ENCODE measurements at regions not wholly inside any gene's neighbourhood (a gene's known extent, or its start where the extent isn't known, plus 50 kb on each side); places are given as distances from the start of the nearest gene placed in this dataset.

DNA sequence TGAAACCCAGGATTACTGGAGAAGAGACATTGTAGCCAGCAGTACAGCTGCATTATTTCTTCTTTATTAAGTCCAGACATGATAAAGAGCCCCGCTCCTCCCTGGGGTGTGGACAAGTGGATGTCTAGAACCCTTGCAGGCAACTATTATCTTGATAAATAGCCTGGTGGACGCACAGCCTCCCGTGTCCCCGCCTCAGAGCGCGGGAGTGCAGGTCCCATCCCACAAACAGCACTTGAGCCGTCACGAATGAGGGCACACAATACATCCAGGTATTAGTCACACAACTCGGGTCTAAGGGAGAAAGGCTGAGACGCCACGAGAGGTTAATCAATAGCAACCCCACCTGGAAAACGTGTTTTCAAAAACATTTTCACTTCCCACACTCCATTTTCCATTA lies 213.2 kb upstream of the SOX1 start:
- H3K27ac ChIP-seq (ENCODE audit: low read length): no peak overlapping the region
- in situ Hi-C loops (cut with HindIII; ENCODE audit: low pct_unique_long_range_greater_than_20kb, low sequenced_read_pairs) (no loop called here), intact Hi-C loops (cut with micrococcal nuclease; ENCODE audit: unreplicated experiment) (no loop called here)
- ChIA-PET POLR2A (no interaction called here), CTCF (no interaction called here)
- no peaks in the 10 kb centered on the region for H3K9me3 ChIP-seq (ENCODE audit: control insufficient read depth, insufficient read depth, low read depth, low read length)
- no TSS peak for BruUV-seq (replicated peaks)
- no peak for ATAC-seq
- no peaks in the 10 kb centered on the region for H3K27me3 ChIP-seq (ENCODE audit: control insufficient read depth, insufficient read depth, low read length)
- DNase-seq (ENCODE audit: low read depth, low spot score): no peak
- no peak overlapping the region for H3K4me3 ChIP-seq (ENCODE audit: low read depth in 2 of 2, low read length in 2 of 2)
- no peaks in the 10 kb centered on the region for H3K4me1 ChIP-seq (ENCODE audit: control insufficient read depth, insufficient read depth, low read length)
- TF ChIP-seq POLR2AphosphoS5 (IDR thresholded peaks at IDR 0.05; ENCODE audit: low read depth, low read length) (no peak), TCF7L2 (IDR thresholded peaks at IDR 0.05; ENCODE audit: low read depth, low read length) (no peak), SIN3A (IDR thresholded peaks at IDR 0.05; ENCODE audit: borderline replicate concordance, insufficient read depth, low read depth, low read length) (no peak)
- TF ChIP-seq, protein P1, sequence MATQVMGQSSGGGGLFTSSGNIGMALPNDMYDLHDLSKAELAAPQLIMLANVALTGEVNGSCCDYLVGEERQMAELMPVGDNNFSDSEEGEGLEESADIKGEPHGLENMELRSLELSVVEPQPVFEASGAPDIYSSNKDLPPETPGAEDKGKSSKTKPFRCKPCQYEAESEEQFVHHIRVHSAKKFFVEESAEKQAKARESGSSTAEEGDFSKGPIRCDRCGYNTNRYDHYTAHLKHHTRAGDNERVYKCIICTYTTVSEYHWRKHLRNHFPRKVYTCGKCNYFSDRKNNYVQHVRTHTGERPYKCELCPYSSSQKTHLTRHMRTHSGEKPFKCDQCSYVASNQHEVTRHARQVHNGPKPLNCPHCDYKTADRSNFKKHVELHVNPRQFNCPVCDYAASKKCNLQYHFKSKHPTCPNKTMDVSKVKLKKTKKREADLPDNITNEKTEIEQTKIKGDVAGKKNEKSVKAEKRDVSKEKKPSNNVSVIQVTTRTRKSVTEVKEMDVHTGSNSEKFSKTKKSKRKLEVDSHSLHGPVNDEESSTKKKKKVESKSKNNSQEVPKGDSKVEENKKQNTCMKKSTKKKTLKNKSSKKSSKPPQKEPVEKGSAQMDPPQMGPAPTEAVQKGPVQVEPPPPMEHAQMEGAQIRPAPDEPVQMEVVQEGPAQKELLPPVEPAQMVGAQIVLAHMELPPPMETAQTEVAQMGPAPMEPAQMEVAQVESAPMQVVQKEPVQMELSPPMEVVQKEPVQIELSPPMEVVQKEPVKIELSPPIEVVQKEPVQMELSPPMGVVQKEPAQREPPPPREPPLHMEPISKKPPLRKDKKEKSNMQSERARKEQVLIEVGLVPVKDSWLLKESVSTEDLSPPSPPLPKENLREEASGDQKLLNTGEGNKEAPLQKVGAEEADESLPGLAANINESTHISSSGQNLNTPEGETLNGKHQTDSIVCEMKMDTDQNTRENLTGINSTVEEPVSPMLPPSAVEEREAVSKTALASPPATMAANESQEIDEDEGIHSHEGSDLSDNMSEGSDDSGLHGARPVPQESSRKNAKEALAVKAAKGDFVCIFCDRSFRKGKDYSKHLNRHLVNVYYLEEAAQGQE (IDR thresholded peaks at IDR 0.05; ENCODE audit: insufficient read depth in 1 of 2, low read depth in 2 of 2, low read length in 1 of 2): no peak
- TF ChIP-seq, protein P2, sequence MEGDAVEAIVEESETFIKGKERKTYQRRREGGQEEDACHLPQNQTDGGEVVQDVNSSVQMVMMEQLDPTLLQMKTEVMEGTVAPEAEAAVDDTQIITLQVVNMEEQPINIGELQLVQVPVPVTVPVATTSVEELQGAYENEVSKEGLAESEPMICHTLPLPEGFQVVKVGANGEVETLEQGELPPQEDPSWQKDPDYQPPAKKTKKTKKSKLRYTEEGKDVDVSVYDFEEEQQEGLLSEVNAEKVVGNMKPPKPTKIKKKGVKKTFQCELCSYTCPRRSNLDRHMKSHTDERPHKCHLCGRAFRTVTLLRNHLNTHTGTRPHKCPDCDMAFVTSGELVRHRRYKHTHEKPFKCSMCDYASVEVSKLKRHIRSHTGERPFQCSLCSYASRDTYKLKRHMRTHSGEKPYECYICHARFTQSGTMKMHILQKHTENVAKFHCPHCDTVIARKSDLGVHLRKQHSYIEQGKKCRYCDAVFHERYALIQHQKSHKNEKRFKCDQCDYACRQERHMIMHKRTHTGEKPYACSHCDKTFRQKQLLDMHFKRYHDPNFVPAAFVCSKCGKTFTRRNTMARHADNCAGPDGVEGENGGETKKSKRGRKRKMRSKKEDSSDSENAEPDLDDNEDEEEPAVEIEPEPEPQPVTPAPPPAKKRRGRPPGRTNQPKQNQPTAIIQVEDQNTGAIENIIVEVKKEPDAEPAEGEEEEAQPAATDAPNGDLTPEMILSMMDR (IDR thresholded peaks at IDR 0.05): no peak
- no peaks in the 10 kb centered on the region for H3K36me3 ChIP-seq (ENCODE audit: control insufficient read depth, insufficient read depth, low read length)

DNA sequence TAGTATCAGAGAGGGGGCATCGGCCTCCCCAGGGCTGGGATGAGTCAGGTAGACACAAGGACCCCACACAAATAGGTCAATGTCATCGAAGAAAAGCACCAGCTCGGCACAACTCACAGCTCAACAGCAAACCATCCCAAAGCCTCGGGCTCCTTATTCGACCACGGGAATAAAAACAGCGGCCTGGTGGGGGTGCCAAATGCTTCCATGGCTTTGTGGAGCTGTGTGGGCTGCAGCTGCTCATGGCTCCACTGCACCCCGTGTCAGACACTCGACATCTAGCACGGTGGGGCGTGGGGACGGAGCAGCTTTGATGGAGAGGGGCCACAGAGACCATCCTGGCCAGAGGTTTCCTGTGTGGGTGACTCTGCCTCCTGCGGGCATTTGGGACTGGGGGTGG lies 212.5 kb upstream of the SOX1 start:
- POLR2A ChIA-PET: no interaction called here
- no TSS peak for BruUV-seq (replicated peaks)
- no peaks in the 10 kb centered on the region for H3K4me1 ChIP-seq (ENCODE audit: control insufficient read depth, insufficient read depth, low read length)
- DNase-seq (ENCODE audit: low read depth, low spot score) (no peak), ATAC-seq (no peak)
- no peak overlapping the region for H3K27ac ChIP-seq (ENCODE audit: low read length)
- TF ChIP-seq, protein P1 (IDR thresholded peaks at IDR 0.05; ENCODE audit: insufficient read depth in 1 of 2, low read depth in 2 of 2, low read length in 1 of 2): no peak
- TF ChIP-seq TCF7L2 (IDR thresholded peaks at IDR 0.05; ENCODE audit: low read depth, low read length) (no peak), POLR2AphosphoS5 (IDR thresholded peaks at IDR 0.05; ENCODE audit: low read depth, low read length) (no peak), SIN3A (IDR thresholded peaks at IDR 0.05; ENCODE audit: borderline replicate concordance, insufficient read depth, low read depth, low read length) (no peak)
- TF ChIP-seq, protein P2 (IDR thresholded peaks at IDR 0.05): no peak
- no peaks in the 10 kb centered on the region for H3K27me3 ChIP-seq (ENCODE audit: control insufficient read depth, insufficient read depth, low read length)
- no peaks in the 10 kb centered on the region for H3K9me3 ChIP-seq (ENCODE audit: control insufficient read depth, insufficient read depth, low read depth, low read length)
- CTCF ChIA-PET: no interaction called here
- in situ Hi-C loops (cut with HindIII; ENCODE audit: low pct_unique_long_range_greater_than_20kb, low sequenced_read_pairs): no loop called here
- intact Hi-C loops (cut with micrococcal nuclease; ENCODE audit: unreplicated experiment): no loop called here
- no peak overlapping the region for H3K4me3 ChIP-seq (ENCODE audit: low read depth in 2 of 2, low read length in 2 of 2)
- H3K36me3 ChIP-seq (ENCODE audit: control insufficient read depth, insufficient read depth, low read length): no peaks in the 10 kb centered on the region
